Neural crest cell (in vitro differentiated cells): ENCODE measurements at regions not wholly inside any gene's neighbourhood (a gene's known extent, or its start where the extent isn't known, plus 50 kb on each side); places are given as distances from the start of the nearest gene placed in this dataset.
"Not testable (repeated sequence)": the region's sequence is repeated elsewhere in the genome, so short reads cannot be mapped to it uniquely, and the experiment has no call there.

Source experiments
- DNase-seq: peaks from one replicate; pipeline ENCODE4 v3.0.0; 2021; ENCODE audit warnings: low read depth, mixed read lengths, low spot score
- H3K27ac Mint-ChIP-seq: one replicate; pipeline ENCODE4 v1.8.0; 2021; ENCODE audit warnings: mild to moderate bottlenecking, mixed read lengths; ENCODE audit not compliant: unreplicated experiment
- H3K27me3 Mint-ChIP-seq: 2 replicates; pipeline ENCODE4 v1.8.0; 2021; ENCODE audit warnings: low read depth, mild to moderate bottlenecking, mixed read lengths
- H3K36me3 Mint-ChIP-seq: 2 replicates; pipeline ENCODE4 v1.8.0; 2021; ENCODE audit warnings: low read depth, mild to moderate bottlenecking, mixed read lengths
- H3K4me1 Mint-ChIP-seq: 2 replicates; pipeline ENCODE4 v1.8.0; 2021; ENCODE audit warnings: mixed read lengths
- H3K4me3 Mint-ChIP-seq: one replicate; pipeline ENCODE4 v1.8.0; 2021; ENCODE audit warnings: mild to moderate bottlenecking, mixed read lengths
- H3K9me3 Mint-ChIP-seq: 2 replicates; pipeline ENCODE4 v1.8.0; 2021; ENCODE audit warnings: mixed read lengths
- CTCF ChIP-seq: fragments of 200-600 bp; sonication (generic); conservative IDR thresholded peaks from 2 replicates; pipeline ENCODE4 v1.5.0; 2021; ENCODE audit warnings: antibody characterized with exemption, mild to moderate bottlenecking

GRCh38 chr9:97771641-97772040 lies 74.5 kb upstream of the XPA start:
- Mint-ChIP-seq H3K36me3 (no peaks in the 10 kb centered on the region), H3K4me1 (no peaks in the 10 kb centered on the region), H3K27me3 (peaks cover 65% of the 10 kb centered on the region), H3K9me3 (no peaks in the 10 kb centered on the region), H3K4me3 (no peak overlapping the region), H3K27ac (no peak overlapping the region)
- DNase-seq = no peak
- TF ChIP-seq CTCF = no peak

- Mint-ChIP-seq H3K9me3 (no peaks in the 10 kb centered on the region), H3K4me3 (no peak overlapping the region), H3K4me1 (no peaks in the 10 kb centered on the region), H3K27me3 (peaks cover 63% of the 10 kb centered on the region), H3K36me3 (no peaks in the 10 kb centered on the region), H3K27ac (no peak overlapping the region)
- no peak for DNase-seq
- TF ChIP-seq CTCF = no peak
Observed at GRCh38 chr9:97772145-97772544, 75.0 kb upstream of the XPA start.

- no peak for TF ChIP-seq CTCF
- Mint-ChIP-seq H3K27me3 (peaks cover 64% of the 10 kb centered on the region), H3K27ac (no peak overlapping the region), H3K4me1 (no peaks in the 10 kb centered on the region), H3K4me3 (no peak overlapping the region), H3K36me3 (no peaks in the 10 kb centered on the region), H3K9me3 (peaks cover 6% of the 10 kb centered on the region)
- no peak for DNase-seq
Observed at GRCh38 chr9:97773091-97773490, 76.0 kb upstream of the XPA start.

- peaks cover 62% of the 10 kb centered on the region for H3K27me3 Mint-ChIP-seq
- peaks cover 6% of the 10 kb centered on the region for H3K9me3 Mint-ChIP-seq
- H3K4me3 Mint-ChIP-seq = no peak overlapping the region
- DNase-seq = no peak
- TF ChIP-seq CTCF = no peak
- no peaks in the 10 kb centered on the region for H3K4me1 Mint-ChIP-seq
- H3K27ac Mint-ChIP-seq = no peak overlapping the region
- H3K36me3 Mint-ChIP-seq = no peaks in the 10 kb centered on the region
Observed at GRCh38 chr9:97773723-97774122, 76.6 kb upstream of the XPA start.

GRCh38 chr9:97774673-97775072 lies 77.5 kb upstream of the XPA start:
- Mint-ChIP-seq H3K36me3 (peaks cover 2% of the 10 kb centered on the region), H3K9me3 (peaks cover 8% of the 10 kb centered on the region), H3K4me1 (no peaks in the 10 kb centered on the region), H3K4me3 (no peak overlapping the region), H3K27me3 (peaks cover 52% of the 10 kb centered on the region), H3K27ac (no peak overlapping the region)
- TF ChIP-seq CTCF = no peak
- no peak for DNase-seq

- not testable (repeated sequence) for H3K27ac Mint-ChIP-seq, H3K4me1 Mint-ChIP-seq
Observed at GRCh38 chr9:97778740-97779139, 74.3 kb upstream of the FOXE1 start.

More at GRCh38 chr9:97778740-97779139, 74.3 kb upstream of the FOXE1 start:
- not testable (repeated sequence) for H3K9me3 Mint-ChIP-seq, DNase-seq, H3K4me3 Mint-ChIP-seq, H3K36me3 Mint-ChIP-seq
- peaks cover 45% of the 10 kb centered on the region for H3K27me3 Mint-ChIP-seq
